MG63 (cell line): ENCODE measurements at regions not wholly inside any gene's neighbourhood (a gene's known extent, or its start where the extent isn't known, plus 50 kb on each side); places are given as distances from the start of the nearest gene placed in this dataset.
A peak's percentile ranks its signal among the peaks of the same experiment; 100 is the strongest.
"Not testable (repeated sequence)": the region's sequence is repeated elsewhere in the genome, so short reads cannot be mapped to it uniquely, and the experiment has no call there.

Source experiments
- DNase-seq: peaks from one replicate; pipeline ENCODE4 v3.0.0-alpha.2; 2020
- H3K27me3 ChIP-seq: fragments of 250-450 bp; sonication (Bioruptor Pico); 2 replicates; pipeline ENCODE4 v1.5.1; 2020; ENCODE audit warnings: mild to moderate bottlenecking, moderate library complexity
- H3K36me3 ChIP-seq: fragments of 250-450 bp; sonication (Bioruptor Pico); 2 replicates; pipeline ENCODE4 v1.5.1; 2020; ENCODE audit warnings: mild to moderate bottlenecking, moderate library complexity
- H3K4me3 ChIP-seq: fragments of 250-450 bp; sonication (Bioruptor Pico); 2 replicates; pipeline ENCODE4 v1.5.1; 2020; ENCODE audit warnings: mild to moderate bottlenecking, moderate library complexity
- H3K9me3 ChIP-seq: fragments of 250-450 bp; sonication (Bioruptor Pico); 2 replicates; pipeline ENCODE4 v1.5.1; 2020; ENCODE audit warnings: mild to moderate bottlenecking, moderate library complexity

DNA sequence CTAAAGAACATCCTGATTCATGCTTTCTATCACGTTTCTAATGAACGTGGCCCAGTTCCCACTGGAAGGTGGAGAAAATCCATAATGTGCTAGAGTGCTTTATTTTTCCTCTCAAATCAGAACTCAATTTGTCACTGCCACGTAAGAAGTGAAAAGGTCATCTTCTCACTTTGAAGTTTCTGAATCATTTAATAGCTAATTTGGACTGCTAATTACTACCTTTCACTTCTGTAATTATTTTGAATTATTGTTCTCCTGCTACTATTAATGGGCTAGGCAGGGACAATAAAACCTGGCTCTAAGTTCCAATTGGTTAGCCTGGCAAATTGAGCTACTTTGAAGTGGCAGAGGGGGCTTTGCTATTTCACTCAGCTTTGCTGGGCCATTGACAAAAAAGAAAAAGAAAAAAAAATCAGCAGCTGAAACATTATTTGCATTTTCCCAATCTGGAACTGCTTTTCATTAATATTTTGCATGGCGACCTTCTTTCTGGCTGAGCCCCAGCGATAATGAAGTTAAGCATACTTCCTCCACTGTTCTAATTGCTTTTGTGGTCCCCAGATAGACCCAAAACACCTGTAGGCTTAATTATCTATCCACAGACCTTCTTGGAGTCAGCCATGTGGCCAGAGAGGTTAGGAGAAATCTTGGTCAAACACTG is 264.2 kb downstream of the SEC23IP start:
- no peaks in the 10 kb centered on the region for H3K27me3 ChIP-seq
- no peaks in the 10 kb centered on the region for H3K36me3 ChIP-seq
- no peaks in the 10 kb centered on the region for H3K9me3 ChIP-seq
- no peak for DNase-seq
- H3K4me3 ChIP-seq, result no peak overlapping the region

DNA sequence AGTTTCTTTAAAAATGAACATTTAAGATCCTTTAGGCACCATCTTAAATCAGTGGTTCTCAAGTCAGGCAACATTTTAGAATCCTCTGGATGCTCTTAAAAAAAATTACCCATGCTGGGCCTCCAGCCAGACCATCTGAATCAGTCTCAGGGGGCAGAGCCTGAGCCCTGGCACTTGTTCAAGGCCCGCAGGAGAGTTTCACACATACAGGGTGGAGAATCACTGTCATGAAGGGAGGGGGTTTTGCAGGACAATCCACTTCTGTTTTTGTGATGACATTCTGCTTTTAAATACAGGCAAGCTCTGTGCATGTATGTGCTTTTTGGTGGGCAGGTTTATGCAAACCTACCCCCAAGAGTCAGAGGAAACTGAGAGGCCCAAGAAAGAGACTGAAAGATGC is 268.6 kb downstream of the SEC23IP start:
- H3K27me3 ChIP-seq, result peaks cover 3% of the 10 kb centered on the region; the same call in 1 of the 2 replicates
- peak; percentile 24 for DNase-seq
- H3K36me3 ChIP-seq, result no peaks in the 10 kb centered on the region

GRCh38 chr10:120162471-120162870 is 269.9 kb downstream of the SEC23IP start:
- Histone ChIP-seq H3K36me3 (no peaks in the 10 kb centered on the region), H3K4me3 (no peak overlapping the region), H3K27me3 (peaks cover 3% of the 10 kb centered on the region; the same call in 1 of the 2 replicates), H3K9me3 (no peaks in the 10 kb centered on the region)
- DNase-seq, result no peak

More for the DNA sequence above, 268.6 kb downstream of the SEC23IP start:
- no peak overlapping the region for H3K4me3 ChIP-seq
- no peaks in the 10 kb centered on the region for H3K9me3 ChIP-seq

DNA sequence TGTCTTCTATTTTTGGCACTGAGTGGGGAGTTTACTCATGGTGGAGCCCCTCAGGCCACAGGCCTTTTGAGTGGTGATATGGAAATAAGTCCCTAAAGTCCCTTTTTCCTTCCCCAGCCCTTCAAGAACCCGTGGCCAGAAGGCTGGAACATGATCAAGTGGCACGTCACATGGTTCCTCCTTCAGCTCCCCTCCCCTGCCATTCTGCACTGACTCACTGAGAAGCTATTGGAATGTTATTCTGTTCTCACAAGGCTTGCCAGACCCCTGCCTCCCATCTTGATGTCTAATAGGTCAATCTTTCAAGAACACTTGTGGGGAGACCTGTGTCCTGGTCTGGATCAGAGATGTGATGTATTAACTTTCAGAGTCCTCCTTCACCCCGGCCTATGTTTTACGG is 279.8 kb downstream of the SEC23IP start:
- H3K36me3 ChIP-seq, result no peaks in the 10 kb centered on the region
- peak; percentile 20 for DNase-seq
- no peak overlapping the region for H3K4me3 ChIP-seq
- H3K9me3 ChIP-seq, result no peaks in the 10 kb centered on the region
- H3K27me3 ChIP-seq, result no peaks in the 10 kb centered on the region

GRCh38 chr10:120174491-120174890 is 282.0 kb downstream of the SEC23IP start:
- Histone ChIP-seq H3K9me3 (no peaks in the 10 kb centered on the region), H3K4me3 (no peak overlapping the region), H3K36me3 (no peaks in the 10 kb centered on the region), H3K27me3 (no peaks in the 10 kb centered on the region)
- DNase-seq, result no peak

- H3K36me3 ChIP-seq, result no peaks in the 10 kb centered on the region
- no peak for DNase-seq
- H3K9me3 ChIP-seq, result no peaks in the 10 kb centered on the region
- H3K4me3 ChIP-seq, result no peak overlapping the region
- H3K27me3 ChIP-seq, result no peaks in the 10 kb centered on the region
These were observed 279.7 kb upstream of the PLPP4 start for GRCh38 chr10:120177330-120177729.

DNA sequence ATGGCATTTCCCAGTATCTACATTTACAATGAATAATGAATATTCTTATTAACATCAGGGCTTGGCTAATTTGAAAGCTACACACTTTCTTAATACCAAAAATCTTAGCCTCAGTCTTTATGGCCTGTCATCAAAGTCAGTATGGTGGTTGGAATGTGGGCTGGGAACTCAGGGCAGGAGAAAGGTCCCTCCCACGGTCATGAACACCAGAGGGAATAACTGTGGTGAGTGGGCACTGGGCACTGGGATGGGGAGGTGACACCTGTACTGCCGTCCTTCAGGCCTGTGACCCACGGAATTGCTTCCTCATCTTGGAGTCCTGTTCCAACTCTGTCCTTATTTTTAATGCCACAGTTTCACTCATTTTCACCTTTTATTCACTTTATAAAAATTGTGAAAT is 276.9 kb upstream of the PLPP4 start:
- no peak for DNase-seq
- Histone ChIP-seq H3K9me3 (no peaks in the 10 kb centered on the region), H3K4me3 (no peak overlapping the region), H3K36me3 (no peaks in the 10 kb centered on the region), H3K27me3 (no peaks in the 10 kb centered on the region)

DNA sequence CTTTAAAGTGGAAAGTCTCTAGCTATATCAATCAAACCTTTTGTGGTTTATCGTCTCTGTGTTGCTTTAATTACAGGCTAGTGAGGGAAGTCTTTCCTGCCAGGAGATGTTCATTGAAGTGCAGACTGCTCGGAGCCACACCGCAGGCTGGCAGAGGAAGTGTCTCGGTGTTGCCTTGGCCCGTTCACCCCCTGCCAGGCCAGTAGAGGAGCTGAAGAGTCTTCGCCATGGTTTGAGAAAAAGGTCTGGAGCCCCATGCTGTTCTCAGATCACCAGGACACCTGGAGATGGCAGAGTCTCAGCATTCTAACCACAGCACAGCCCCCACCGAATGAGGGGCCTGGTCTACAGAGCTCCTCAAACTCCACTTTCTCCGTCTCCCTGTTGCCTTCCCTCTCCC is 275.9 kb upstream of the PLPP4 start:
- DNase-seq, result no peak
- Histone ChIP-seq H3K9me3 (no peaks in the 10 kb centered on the region), H3K4me3 (no peak overlapping the region), H3K36me3 (no peaks in the 10 kb centered on the region), H3K27me3 (no peaks in the 10 kb centered on the region)

DNA sequence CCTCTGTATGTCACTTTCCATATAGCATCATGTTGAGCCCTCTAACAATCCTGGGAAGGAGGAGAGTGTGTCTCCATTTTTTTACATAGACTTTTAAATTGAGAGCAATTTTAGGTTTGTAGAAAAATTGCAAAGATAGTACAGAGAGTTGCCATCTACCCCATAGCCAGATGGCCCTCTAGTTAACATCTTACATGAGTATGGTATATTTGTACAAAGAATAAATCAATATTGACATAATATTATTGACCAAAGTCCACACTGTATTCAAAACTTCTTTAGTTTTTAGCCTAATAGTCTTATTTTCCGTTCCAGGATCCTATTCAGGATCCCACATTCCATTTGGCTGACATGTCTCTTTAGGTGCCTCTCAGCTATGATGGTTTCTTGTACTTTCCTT is 274.6 kb upstream of the PLPP4 start:
- DNase-seq, result no peak
- Histone ChIP-seq H3K4me3 (no peak overlapping the region), H3K36me3 (no peaks in the 10 kb centered on the region), H3K27me3 (no peaks in the 10 kb centered on the region), H3K9me3 (no peaks in the 10 kb centered on the region)

GRCh38 chr10:120183546-120183945 is 273.5 kb upstream of the PLPP4 start:
- no peaks in the 10 kb centered on the region for H3K27me3 ChIP-seq
- no peak overlapping the region for H3K4me3 ChIP-seq
- no peak for DNase-seq
- H3K9me3 ChIP-seq, result no peaks in the 10 kb centered on the region
- no peaks in the 10 kb centered on the region for H3K36me3 ChIP-seq

- Histone ChIP-seq H3K36me3 (no peaks in the 10 kb centered on the region), H3K9me3 (no peaks in the 10 kb centered on the region), H3K27me3 (no peaks in the 10 kb centered on the region), H3K4me3 (no peak overlapping the region)
- no peak for DNase-seq
These were observed 272.3 kb upstream of the PLPP4 start for GRCh38 chr10:120184547-120185337.

DNA sequence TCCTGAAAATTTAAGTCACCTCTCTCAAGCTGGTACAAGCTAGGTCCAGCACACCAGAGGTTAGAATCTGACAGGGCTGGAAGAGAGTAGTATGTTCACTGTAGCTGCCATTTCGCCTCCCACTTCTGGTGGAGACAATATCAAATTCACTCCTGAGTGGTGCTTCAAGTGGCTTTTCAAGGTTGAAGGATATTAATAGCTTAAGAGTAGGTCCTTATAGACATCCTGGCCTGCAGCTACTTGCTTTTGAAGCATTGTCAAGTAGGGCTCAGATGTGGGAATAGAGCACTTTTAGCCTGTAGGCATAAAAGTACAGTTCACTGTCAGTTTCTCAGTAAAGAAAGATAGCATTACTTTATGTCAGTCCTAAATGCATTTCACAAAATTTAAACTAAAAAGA is 270.5 kb upstream of the PLPP4 start:
- no peak overlapping the region for H3K4me3 ChIP-seq
- no peaks in the 10 kb centered on the region for H3K9me3 ChIP-seq
- no peak for DNase-seq
- no peaks in the 10 kb centered on the region for H3K27me3 ChIP-seq
- H3K36me3 ChIP-seq, result no peaks in the 10 kb centered on the region

DNA sequence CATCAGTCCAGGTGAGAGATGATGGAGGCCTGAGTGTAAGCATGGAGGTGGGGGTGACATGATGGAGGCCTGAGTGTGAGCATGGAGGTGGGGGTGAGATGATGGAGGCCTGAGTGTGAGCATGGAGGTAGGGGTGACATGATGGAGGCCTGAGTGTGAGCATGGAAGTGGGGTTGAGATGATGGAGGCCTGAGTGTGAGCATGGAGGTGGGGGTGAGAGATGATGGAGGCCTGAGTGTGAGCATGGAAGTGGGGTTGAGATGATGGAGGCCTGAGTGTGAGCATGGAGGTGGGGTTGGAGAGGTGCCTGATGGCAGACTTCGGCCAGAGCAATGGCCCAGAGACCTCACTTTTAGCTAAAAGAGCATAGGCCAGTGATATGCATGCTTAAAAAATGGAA is 269.9 kb upstream of the PLPP4 start:
- not testable (repeated sequence) for H3K36me3 ChIP-seq, DNase-seq, H3K9me3 ChIP-seq, H3K27me3 ChIP-seq, H3K4me3 ChIP-seq

GRCh38 chr10:120188950-120189349 is 268.1 kb upstream of the PLPP4 start:
- H3K36me3 ChIP-seq, result no peaks in the 10 kb centered on the region
- DNase-seq, result no peak
- H3K9me3 ChIP-seq, result no peaks in the 10 kb centered on the region
- H3K27me3 ChIP-seq, result no peaks in the 10 kb centered on the region
- H3K4me3 ChIP-seq, result no peak overlapping the region

DNA sequence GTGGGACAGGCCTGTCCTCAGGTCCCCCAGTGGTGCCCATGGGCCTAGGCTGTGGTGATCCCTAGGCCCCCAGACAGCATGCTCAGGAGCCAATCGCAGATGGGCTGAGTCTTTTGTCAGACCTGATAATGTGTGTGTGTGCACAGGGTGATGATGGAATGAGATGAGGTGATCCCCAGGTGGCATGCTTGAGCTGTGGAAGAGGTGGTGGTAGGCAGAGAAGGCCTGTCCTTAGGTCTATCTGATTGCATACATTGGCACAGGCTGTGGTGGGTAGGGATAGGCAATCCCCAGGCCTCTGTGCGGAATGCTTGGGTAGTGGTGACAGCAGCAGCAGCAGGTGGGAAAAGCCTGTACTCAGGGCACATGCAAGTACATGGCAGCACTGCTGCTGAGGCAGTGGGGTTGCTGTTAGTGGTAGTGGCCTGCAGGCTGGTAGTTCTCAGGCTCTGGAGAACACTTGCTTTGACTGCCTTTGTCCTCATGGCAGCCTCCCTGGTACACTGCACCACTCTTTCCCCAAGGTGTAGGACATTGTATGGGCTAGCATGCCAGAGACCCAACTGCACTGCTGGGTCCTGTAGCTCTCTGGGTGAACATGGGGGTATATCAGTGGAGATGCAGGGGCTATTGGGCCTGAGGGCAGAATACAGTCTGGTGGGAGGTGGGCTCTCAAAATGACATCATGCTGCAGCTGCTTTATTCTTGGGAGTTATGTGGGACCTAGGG is 260.9 kb upstream of the PLPP4 start:
- Histone ChIP-seq H3K36me3 (no peaks in the 10 kb centered on the region), H3K9me3 (no peaks in the 10 kb centered on the region), H3K4me3 (no peak overlapping the region), H3K27me3 (no peaks in the 10 kb centered on the region)
- no peak for DNase-seq

GRCh38 chr10:120204877-120205276 is 252.2 kb upstream of the PLPP4 start:
- no peaks in the 10 kb centered on the region for H3K36me3 ChIP-seq
- no peaks in the 10 kb centered on the region for H3K9me3 ChIP-seq
- H3K4me3 ChIP-seq, result no peak overlapping the region
- H3K27me3 ChIP-seq, result no peaks in the 10 kb centered on the region
- DNase-seq, result no peak

DNA sequence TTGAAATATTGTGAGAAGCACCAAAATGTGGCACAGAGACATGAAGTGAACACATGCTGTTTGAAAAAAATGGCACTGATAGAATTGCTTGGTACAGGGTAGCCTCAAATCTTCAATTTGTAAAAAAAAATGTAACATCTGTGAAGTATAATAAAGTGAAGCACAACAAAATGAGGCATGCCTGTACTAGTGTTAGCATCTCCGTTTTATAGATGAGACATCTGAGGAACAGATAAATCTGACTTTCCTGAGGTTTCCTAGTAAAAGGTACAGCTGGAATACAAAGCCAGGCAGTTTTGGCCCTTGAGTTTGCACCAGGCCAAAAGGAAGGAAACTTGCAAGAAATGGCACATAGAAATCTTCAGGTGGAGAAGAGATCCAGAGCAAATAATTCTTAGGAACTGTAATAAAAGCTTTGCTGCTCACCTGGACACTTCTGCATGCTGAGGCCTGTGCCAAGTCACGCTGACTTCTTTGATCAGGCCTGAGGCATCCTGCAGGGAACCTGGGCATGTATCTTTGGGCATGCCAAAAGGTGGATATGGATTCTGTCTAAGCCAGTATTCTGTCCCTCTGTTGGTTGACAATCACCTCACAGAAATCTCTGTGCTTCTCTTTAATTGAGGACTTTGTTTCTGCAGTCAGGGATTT is 251.5 kb upstream of the PLPP4 start:
- Histone ChIP-seq H3K4me3 (no peak overlapping the region), H3K36me3 (no peaks in the 10 kb centered on the region), H3K9me3 (no peaks in the 10 kb centered on the region), H3K27me3 (no peaks in the 10 kb centered on the region)
- no peak for DNase-seq
